Mesothelial cell of epicardium (in vitro differentiated cells): ENCODE measurements at regions not wholly inside any gene's neighbourhood (a gene's known extent, or its start where the extent isn't known, plus 50 kb on each side); places are given as distances from the start of the nearest gene placed in this dataset.

ENCODE experiments used
- DNase-seq, 2 experiments: peaks; one replicate each; pipeline ENCODE4 v3.0.0; 2021; ENCODE audit warnings: low spot score in 2 of 2; ENCODE audit not compliant: unreplicated experiment in 2 of 2
- H3K27ac Mint-ChIP-seq: 2 replicates; pipeline ENCODE4 v1.8.0; 2021; ENCODE audit warnings: mixed read lengths
- H3K27me3 Mint-ChIP-seq: 2 replicates; pipeline ENCODE4 v1.8.0; 2021; ENCODE audit warnings: low read depth, mixed read lengths
- H3K36me3 Mint-ChIP-seq: 2 replicates; pipeline ENCODE4 v1.8.0; 2021; ENCODE audit warnings: mixed read lengths
- H3K4me1 Mint-ChIP-seq: 2 replicates; pipeline ENCODE4 v1.8.0; 2021; ENCODE audit warnings: mixed read lengths
- H3K4me3 Mint-ChIP-seq: 2 replicates; pipeline ENCODE4 v1.8.0; 2021; ENCODE audit warnings: mild to moderate bottlenecking, moderate library complexity, mixed read lengths
- H3K9me3 Mint-ChIP-seq: 2 replicates; pipeline ENCODE4 v1.8.0; 2021; ENCODE audit warnings: mixed read lengths
- CTCF ChIP-seq: fragments of 200-600 bp; sonication (generic); IDR thresholded peaks from one replicate; pipeline ENCODE4 v1.5.0; 2021; ENCODE audit warnings: antibody characterized with exemption; ENCODE audit not compliant: unreplicated experiment

- no peak for DNase-seq
- Mint-ChIP-seq H3K4me1 (no peaks in the 10 kb centered on the region), H3K36me3 (no peaks in the 10 kb centered on the region), H3K4me3 (no peak overlapping the region), H3K27me3 (no peaks in the 10 kb centered on the region), H3K9me3 (peaks cover 39% of the 10 kb centered on the region), H3K27ac (no peak overlapping the region)
- TF ChIP-seq CTCF, result no peak
These were observed 489.2 kb upstream of the UBE2E2 start for GRCh38 chr3:22713936-22714335.

- Mint-ChIP-seq H3K36me3 (no peaks in the 10 kb centered on the region), H3K4me3 (no peak overlapping the region), H3K4me1 (no peaks in the 10 kb centered on the region), H3K27me3 (no peaks in the 10 kb centered on the region), H3K9me3 (peaks cover 32% of the 10 kb centered on the region), H3K27ac (no peak overlapping the region)
- TF ChIP-seq CTCF, result no peak
- DNase-seq, result no peak
These were observed 488.4 kb upstream of the UBE2E2 start for GRCh38 chr3:22714749-22715148.

- H3K27ac Mint-ChIP-seq, result no peak overlapping the region
- H3K27me3 Mint-ChIP-seq, result no peaks in the 10 kb centered on the region
- no peak for TF ChIP-seq CTCF
- peaks cover 14% of the 10 kb centered on the region for H3K9me3 Mint-ChIP-seq
- DNase-seq, result no peak
- H3K4me3 Mint-ChIP-seq, result no peak overlapping the region
- H3K36me3 Mint-ChIP-seq, result no peaks in the 10 kb centered on the region
- H3K4me1 Mint-ChIP-seq, result no peaks in the 10 kb centered on the region
These were observed 482.5 kb upstream of the UBE2E2 start for GRCh38 chr3:22720596-22720995.

GRCh38 chr3:22724420-22724819, 478.7 kb upstream of the UBE2E2 start:
- no peaks in the 10 kb centered on the region for H3K4me1 Mint-ChIP-seq
- H3K4me3 Mint-ChIP-seq, result no peak overlapping the region
- no peaks in the 10 kb centered on the region for H3K9me3 Mint-ChIP-seq
- no peaks in the 10 kb centered on the region for H3K36me3 Mint-ChIP-seq
- no peak for DNase-seq
- H3K27ac Mint-ChIP-seq, result no peak overlapping the region
- TF ChIP-seq CTCF, result no peak
- peaks cover 2% of the 10 kb centered on the region for H3K27me3 Mint-ChIP-seq

GRCh38 chr3:22728406-22728805, 474.7 kb upstream of the UBE2E2 start:
- no peak for TF ChIP-seq CTCF
- no peaks in the 10 kb centered on the region for H3K9me3 Mint-ChIP-seq
- peaks cover 2% of the 10 kb centered on the region for H3K27me3 Mint-ChIP-seq
- no peaks in the 10 kb centered on the region for H3K4me1 Mint-ChIP-seq
- H3K27ac Mint-ChIP-seq, result no peak overlapping the region
- H3K4me3 Mint-ChIP-seq, result no peak overlapping the region
- H3K36me3 Mint-ChIP-seq, result no peaks in the 10 kb centered on the region
- no peak for DNase-seq

GRCh38 chr3:22729212-22729611, 473.9 kb upstream of the UBE2E2 start:
- Mint-ChIP-seq H3K4me3 (no peak overlapping the region), H3K36me3 (no peaks in the 10 kb centered on the region), H3K27ac (no peak overlapping the region), H3K4me1 (peaks cover 5% of the 10 kb centered on the region), H3K9me3 (no peaks in the 10 kb centered on the region), H3K27me3 (peaks cover 2% of the 10 kb centered on the region)
- TF ChIP-seq CTCF, result no peak
- no peak for DNase-seq
